ENCODE measurements at regions not wholly inside any gene's neighbourhood (a gene's known extent, or its start where the extent isn't known, plus 50 kb on each side); places are given as distances from the start of the nearest gene placed in this dataset.
A peak's percentile ranks its signal among the peaks of the same experiment; 100 is the strongest.

DNA sequence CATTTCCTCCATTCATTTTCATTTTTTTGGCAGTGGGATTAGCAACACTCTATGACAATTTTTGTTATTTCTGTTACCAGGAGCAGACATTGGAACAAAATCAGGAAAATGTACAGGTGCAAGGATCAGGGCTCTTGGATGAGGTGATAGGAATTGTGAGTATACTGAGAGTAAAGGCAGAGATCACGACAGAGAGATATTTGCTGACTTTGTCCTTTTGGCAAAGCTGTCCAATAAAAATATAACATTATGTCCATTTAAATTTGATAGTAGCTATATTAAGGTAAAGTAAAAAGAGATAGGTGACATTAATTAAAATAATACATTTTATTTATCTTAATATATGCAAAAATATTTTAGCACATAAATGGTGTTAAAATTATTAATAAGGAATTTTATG, 373.1 kb upstream of the GNPDA2 start:
- Histone ChIP-seq H3K36me3 (ENCODE audit: insufficient read depth, low read length) (no peaks in the 10 kb centered on the region), H3K4me3 (ENCODE audit: low read length) (no peak overlapping the region), H2AFZ (ENCODE audit: low read depth, low read length) (no peak overlapping the region), H3K4me1 (ENCODE audit: insufficient read depth, low read length) (peaks cover 12% of the 10 kb centered on the region), H3K9me3 (ENCODE audit: low read length) (no peaks in the 10 kb centered on the region), H3K27me3 (ENCODE audit: insufficient read depth, low read length) (no peaks in the 10 kb centered on the region)

DNA sequence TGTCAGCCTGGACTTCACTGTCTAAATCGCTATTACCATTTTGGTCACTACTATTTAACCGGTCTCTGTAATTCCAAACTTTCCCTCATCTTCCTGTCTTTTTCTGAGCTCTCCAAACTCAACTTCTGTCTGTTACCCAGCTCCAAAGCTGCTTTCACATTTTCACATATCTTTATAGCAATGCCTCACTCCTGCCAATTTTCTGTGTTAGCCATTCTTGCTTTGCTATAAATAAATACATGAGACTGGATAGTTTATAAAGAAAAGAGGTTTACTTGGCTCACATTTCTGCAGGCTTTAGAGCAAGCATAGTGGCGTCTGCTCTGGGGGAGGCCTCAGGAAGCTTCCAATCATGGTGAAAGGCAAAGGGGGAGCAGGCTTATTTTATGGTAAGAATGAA, 368.3 kb upstream of the GNPDA2 start:
- Histone ChIP-seq H3K4me1 (ENCODE audit: insufficient read depth, low read length) (no peaks in the 10 kb centered on the region), H3K4me3 (ENCODE audit: low read length) (no peak overlapping the region), H3K9me3 (ENCODE audit: low read length) (no peaks in the 10 kb centered on the region), H3K36me3 (ENCODE audit: insufficient read depth, low read length) (no peaks in the 10 kb centered on the region), H2AFZ (ENCODE audit: low read depth, low read length) (no peak overlapping the region), H3K27me3 (ENCODE audit: insufficient read depth, low read length) (no peaks in the 10 kb centered on the region)

DNA sequence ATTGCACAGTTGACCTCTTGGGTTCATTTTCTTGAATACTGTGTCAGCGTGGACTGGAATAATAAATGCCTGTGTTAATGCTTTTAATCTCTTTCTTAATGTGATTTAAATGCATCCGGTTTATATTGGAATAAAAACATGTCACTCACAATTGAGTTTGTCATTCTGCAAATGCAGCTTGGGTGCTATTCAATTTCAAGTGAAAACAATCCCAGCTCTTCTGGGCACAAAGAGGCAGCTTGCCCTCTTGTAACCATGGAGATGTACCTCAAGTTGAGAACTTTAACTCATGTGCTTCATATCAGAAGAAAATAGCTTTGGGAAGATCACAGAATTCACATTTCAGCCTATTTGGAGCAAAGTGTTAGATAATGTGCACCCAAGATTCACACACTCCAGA, 355.7 kb upstream of the GNPDA2 start:
- Histone ChIP-seq H3K9me3 (ENCODE audit: low read length) (no peaks in the 10 kb centered on the region), H3K4me3 (ENCODE audit: low read length) (no peak overlapping the region), H3K27me3 (ENCODE audit: insufficient read depth, low read length) (no peaks in the 10 kb centered on the region), H3K36me3 (ENCODE audit: insufficient read depth, low read length) (no peaks in the 10 kb centered on the region), H2AFZ (ENCODE audit: low read depth, low read length) (peak overlapping the region; percentile 51), H3K4me1 (ENCODE audit: insufficient read depth, low read length) (peaks cover 15% of the 10 kb centered on the region)

DNA sequence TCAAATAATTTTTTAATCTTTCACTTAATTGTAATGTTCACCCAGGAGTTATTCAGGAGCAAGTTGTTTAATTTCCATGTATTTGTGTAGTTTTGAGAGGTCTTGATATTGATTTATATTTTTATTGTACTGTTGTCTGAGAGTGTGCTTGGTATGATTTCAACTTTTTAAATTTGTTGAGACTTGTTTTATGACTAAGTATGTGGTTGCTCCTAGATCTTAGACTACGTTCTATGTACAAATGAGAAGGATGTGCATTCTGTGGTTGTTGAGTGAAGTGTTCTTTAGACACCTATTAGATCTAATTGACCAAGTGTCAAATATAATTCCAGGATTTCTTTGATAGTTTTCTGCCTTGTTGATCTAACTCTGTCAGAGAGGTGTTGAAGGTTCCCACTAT, 353.3 kb upstream of the GNPDA2 start:
- Histone ChIP-seq H3K9me3 (ENCODE audit: low read length) (no peaks in the 10 kb centered on the region), H3K27me3 (ENCODE audit: insufficient read depth, low read length) (no peaks in the 10 kb centered on the region), H3K4me3 (ENCODE audit: low read length) (no peak overlapping the region), H3K4me1 (ENCODE audit: insufficient read depth, low read length) (peaks cover 15% of the 10 kb centered on the region), H3K36me3 (ENCODE audit: insufficient read depth, low read length) (no peaks in the 10 kb centered on the region), H2AFZ (ENCODE audit: low read depth, low read length) (no peak overlapping the region)

DNA sequence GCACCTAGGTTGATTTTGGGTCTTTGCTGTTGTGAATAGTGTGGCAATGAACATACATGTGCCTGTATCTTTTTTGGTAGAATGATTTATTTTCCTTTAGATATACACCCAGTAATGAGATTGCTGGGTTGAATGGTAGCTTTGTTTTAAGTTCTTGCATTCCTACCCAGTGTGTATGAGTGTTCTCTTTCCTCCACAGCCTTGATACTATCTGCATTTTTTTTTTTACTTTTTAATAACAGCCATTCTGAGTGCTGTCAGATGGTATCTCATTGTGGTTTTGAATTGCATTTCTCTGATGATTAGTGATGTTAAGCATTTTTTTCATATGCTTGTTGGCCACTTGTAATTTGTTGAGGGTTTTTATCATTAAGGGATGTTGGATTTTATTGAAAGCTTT, 351.8 kb upstream of the GNPDA2 start:
- H3K36me3 ChIP-seq (ENCODE audit: insufficient read depth, low read length): no peaks in the 10 kb centered on the region
- no peak overlapping the region for H3K4me3 ChIP-seq (ENCODE audit: low read length)
- no peaks in the 10 kb centered on the region for H3K27me3 ChIP-seq (ENCODE audit: insufficient read depth, low read length)
- peaks cover 15% of the 10 kb centered on the region for H3K4me1 ChIP-seq (ENCODE audit: insufficient read depth, low read length)
- H3K9me3 ChIP-seq (ENCODE audit: low read length): no peaks in the 10 kb centered on the region
- no peak overlapping the region for H2AFZ ChIP-seq (ENCODE audit: low read depth, low read length)

DNA sequence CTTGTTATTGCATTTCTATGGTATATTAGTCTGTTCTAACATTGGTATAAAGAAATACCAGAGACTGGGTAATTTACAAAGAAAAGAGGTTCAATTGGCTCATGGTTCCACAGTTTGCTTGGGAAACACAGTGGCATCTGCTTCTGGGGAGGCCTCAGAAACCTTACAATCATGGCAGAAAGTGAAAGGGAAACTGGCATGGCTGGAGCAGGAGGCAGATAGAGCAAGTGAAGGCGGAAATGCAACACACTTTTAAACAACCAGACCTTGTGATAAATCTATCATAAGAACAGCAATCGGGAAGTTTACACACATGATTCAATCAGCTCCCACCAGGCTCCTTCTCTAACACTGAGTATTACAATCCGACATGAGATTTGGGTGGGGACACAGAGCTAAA, 346.6 kb upstream of the GNPDA2 start:
- Histone ChIP-seq H3K4me3 (ENCODE audit: low read length) (no peak overlapping the region), H3K36me3 (ENCODE audit: insufficient read depth, low read length) (no peaks in the 10 kb centered on the region), H2AFZ (ENCODE audit: low read depth, low read length) (no peak overlapping the region), H3K9me3 (ENCODE audit: low read length) (no peaks in the 10 kb centered on the region), H3K27me3 (ENCODE audit: insufficient read depth, low read length) (no peaks in the 10 kb centered on the region), H3K4me1 (ENCODE audit: insufficient read depth, low read length) (no peaks in the 10 kb centered on the region)

DNA sequence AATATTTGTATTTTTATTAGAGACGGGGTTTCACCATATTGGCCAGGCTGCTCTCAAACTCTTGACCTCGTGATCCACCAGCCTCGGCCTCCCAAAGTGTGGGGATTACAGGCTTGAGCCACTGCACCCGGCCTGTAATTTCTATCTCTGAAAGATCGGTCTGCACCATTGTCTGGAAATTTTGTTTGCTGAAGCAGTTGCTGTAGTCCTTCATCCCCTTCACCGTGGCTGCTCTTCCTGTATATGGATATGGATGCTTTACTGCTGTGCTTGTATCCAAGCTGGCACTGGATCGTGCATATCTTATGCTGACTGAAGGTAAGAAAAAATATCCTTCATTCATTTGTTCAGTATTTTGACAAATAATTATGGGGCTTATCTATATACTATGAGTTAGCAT, 338.4 kb upstream of the GNPDA2 start:
- H3K4me1 ChIP-seq (ENCODE audit: insufficient read depth, low read length): no peaks in the 10 kb centered on the region
- no peak overlapping the region for H3K4me3 ChIP-seq (ENCODE audit: low read length)
- H2AFZ ChIP-seq (ENCODE audit: low read depth, low read length): no peak overlapping the region
- H3K27me3 ChIP-seq (ENCODE audit: insufficient read depth, low read length): no peaks in the 10 kb centered on the region
- H3K9me3 ChIP-seq (ENCODE audit: low read length): no peaks in the 10 kb centered on the region
- no peaks in the 10 kb centered on the region for H3K36me3 ChIP-seq (ENCODE audit: insufficient read depth, low read length)

DNA sequence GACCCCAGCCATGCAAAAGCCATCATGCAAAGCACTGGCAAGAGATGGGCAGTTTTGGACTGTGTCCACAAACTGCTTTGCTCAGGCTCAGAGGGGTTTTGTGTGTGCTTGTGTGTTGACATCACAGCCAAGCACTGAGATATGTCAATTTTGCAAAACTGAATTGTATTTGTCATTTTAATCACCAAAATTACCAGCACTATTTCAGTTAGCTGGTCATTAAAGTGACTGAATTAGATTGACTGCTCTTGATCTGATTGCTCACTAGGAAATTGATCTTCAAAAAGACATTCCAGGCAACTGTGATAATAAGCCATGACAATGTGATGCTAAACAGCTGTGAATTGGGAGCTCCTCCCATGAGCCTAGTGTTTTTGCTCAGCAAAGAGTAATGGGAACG, 337.3 kb upstream of the GNPDA2 start:
- Histone ChIP-seq H3K9me3 (ENCODE audit: low read length) (no peaks in the 10 kb centered on the region), H3K27me3 (ENCODE audit: insufficient read depth, low read length) (no peaks in the 10 kb centered on the region), H3K4me1 (ENCODE audit: insufficient read depth, low read length) (no peaks in the 10 kb centered on the region), H2AFZ (ENCODE audit: low read depth, low read length) (no peak overlapping the region), H3K36me3 (ENCODE audit: insufficient read depth, low read length) (no peaks in the 10 kb centered on the region), H3K4me3 (ENCODE audit: low read length) (no peak overlapping the region)

DNA sequence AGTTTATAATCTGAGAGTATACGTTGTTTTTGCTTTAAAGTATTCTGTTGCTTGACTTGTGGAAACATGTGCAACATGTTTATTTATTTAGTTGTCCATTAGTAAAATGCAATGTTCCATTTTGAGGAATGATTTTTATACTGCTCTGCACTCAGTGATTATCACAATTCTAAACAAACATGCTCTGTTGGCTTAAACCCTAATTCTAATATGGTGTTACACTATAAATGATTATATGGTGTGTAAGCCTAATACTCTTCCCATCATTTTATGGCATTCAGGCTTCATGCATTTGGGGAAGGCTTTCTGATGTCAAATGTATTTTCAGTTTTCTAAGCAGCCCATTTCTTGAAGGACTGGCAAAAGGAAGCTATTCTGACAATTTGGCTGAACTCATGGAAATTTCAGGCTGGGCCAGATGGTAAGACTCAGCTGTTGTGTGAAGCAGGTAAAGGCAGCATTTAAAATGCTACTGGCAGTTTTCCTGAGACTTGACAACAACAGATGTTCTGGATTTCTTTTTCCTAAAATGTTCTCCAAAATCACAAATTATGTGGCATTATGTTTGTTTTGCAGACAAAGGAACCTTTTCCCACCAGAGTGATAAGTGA, 336.7 kb upstream of the GNPDA2 start:
- Histone ChIP-seq H3K36me3 (ENCODE audit: insufficient read depth, low read length) (no peaks in the 10 kb centered on the region), H3K4me1 (ENCODE audit: insufficient read depth, low read length) (no peaks in the 10 kb centered on the region), H3K27me3 (ENCODE audit: insufficient read depth, low read length) (no peaks in the 10 kb centered on the region), H2AFZ (ENCODE audit: low read depth, low read length) (no peak overlapping the region), H3K9me3 (ENCODE audit: low read length) (no peaks in the 10 kb centered on the region), H3K4me3 (ENCODE audit: low read length) (no peak overlapping the region)

DNA sequence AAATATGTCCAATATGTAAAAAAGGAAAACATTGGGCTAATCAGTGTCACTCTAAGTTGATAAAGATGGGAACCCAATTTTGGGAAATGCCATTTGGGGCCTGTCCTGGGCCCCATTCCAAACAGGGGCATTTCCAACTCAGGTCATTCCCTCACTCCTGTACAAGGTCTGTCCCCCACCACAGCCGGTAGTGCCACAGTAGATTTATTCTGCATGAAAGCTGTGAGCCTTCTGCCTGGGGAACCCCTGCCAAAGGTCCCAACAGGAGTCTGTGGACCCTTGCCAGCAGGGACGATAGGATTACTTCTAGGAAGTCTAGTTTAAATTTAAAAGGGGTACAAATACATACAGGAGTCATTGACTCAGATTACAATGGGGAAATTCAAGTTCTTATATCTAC, 317.6 kb upstream of the GNPDA2 start:
- Histone ChIP-seq H3K27me3 (ENCODE audit: insufficient read depth, low read length) (no peaks in the 10 kb centered on the region), H3K36me3 (ENCODE audit: insufficient read depth, low read length) (no peaks in the 10 kb centered on the region), H3K9me3 (ENCODE audit: low read length) (no peaks in the 10 kb centered on the region), H3K4me3 (ENCODE audit: low read length) (no peak overlapping the region), H2AFZ (ENCODE audit: low read depth, low read length) (no peak overlapping the region), H3K4me1 (ENCODE audit: insufficient read depth, low read length) (no peaks in the 10 kb centered on the region)

DNA sequence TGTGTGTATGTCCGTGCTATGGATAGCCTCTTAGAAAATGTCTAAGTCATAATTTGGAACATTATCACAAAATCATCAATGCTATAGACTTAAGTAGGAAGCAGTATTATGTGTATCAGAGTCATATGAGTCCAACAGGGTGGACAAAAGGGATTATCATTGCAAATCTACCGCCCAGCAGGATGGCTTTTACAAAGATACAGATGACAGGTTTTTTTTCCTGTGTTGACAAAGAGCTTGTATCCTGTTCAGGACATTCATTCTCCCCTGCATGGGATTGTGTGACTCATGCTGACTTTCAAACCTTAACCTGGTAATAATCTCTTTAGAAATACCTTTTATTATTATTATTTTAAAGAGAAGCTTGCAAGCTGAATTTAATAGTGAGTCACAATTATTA, 310.3 kb upstream of the GNPDA2 start:
- Histone ChIP-seq H2AFZ (ENCODE audit: low read depth, low read length) (no peak overlapping the region), H3K27me3 (ENCODE audit: insufficient read depth, low read length) (no peaks in the 10 kb centered on the region), H3K9me3 (ENCODE audit: low read length) (no peaks in the 10 kb centered on the region), H3K4me3 (ENCODE audit: low read length) (no peak overlapping the region), H3K36me3 (ENCODE audit: insufficient read depth, low read length) (no peaks in the 10 kb centered on the region), H3K4me1 (ENCODE audit: insufficient read depth, low read length) (peaks cover 23% of the 10 kb centered on the region)

DNA sequence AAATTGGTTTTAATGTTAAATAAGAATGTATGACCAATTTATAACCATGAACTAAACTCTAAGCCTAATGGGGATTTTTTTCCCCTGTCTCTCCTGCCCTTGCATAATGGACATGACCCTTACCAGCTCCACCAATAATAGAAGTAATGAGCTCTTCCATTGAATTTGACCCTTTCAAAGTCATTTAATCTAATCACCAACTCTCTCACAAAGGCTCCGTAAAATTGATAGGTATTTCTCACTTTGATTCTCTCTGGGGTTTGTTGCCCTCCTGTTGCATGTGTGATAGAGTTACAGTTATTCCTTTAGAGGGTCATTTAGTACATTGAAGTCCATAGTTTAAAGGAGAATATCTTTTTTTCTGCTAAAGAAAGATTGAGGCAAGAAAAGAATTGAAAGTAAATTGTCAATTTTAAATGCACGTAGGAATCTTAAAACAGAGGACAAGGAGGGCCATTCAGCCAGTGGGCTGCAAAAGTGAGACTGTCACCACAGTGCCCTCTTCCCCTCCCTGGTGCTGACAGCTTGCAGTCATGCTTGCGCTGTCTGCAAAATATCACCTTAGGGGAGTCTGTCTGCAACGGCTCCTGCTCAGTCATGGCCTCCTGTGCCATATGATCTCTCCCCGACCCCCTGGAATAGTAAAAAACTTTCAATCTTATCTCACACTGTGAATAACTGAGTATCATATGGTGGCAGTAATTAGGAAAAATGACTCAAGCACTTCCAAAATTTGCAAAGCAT, 307.5 kb upstream of the GNPDA2 start:
- Histone ChIP-seq H3K36me3 (ENCODE audit: insufficient read depth, low read length) (no peaks in the 10 kb centered on the region), H3K4me3 (ENCODE audit: low read length) (no peak overlapping the region), H3K27me3 (ENCODE audit: insufficient read depth, low read length) (no peaks in the 10 kb centered on the region), H2AFZ (ENCODE audit: low read depth, low read length) (no peak overlapping the region), H3K4me1 (ENCODE audit: insufficient read depth, low read length) (peaks cover 23% of the 10 kb centered on the region), H3K9me3 (ENCODE audit: low read length) (no peaks in the 10 kb centered on the region)

DNA sequence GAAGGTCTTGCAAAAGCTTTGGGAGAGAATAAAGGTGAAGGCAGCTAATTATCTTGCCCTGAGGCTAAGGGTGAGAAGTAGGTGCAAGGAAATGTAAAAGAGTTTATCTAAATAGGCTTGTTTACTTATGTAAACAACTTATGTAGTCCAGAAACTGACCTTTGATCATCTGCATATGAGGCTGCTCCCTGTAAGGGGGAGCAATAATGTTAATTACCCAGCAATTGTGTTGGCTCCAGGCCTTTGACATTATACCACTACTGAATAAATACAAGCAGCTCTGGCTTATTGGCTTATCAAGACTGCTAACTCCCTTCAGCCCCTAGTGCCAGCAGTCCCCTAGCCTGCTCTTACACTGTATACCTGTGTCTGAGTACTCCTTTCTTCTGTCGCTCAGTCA, 303.7 kb upstream of the GNPDA2 start:
- H3K4me3 ChIP-seq (ENCODE audit: low read length): no peak overlapping the region
- no peak overlapping the region for H2AFZ ChIP-seq (ENCODE audit: low read depth, low read length)
- no peaks in the 10 kb centered on the region for H3K9me3 ChIP-seq (ENCODE audit: low read length)
- H3K36me3 ChIP-seq (ENCODE audit: insufficient read depth, low read length): no peaks in the 10 kb centered on the region
- H3K27me3 ChIP-seq (ENCODE audit: insufficient read depth, low read length): no peaks in the 10 kb centered on the region
- H3K4me1 ChIP-seq (ENCODE audit: insufficient read depth, low read length): peaks cover 9% of the 10 kb centered on the region

DNA sequence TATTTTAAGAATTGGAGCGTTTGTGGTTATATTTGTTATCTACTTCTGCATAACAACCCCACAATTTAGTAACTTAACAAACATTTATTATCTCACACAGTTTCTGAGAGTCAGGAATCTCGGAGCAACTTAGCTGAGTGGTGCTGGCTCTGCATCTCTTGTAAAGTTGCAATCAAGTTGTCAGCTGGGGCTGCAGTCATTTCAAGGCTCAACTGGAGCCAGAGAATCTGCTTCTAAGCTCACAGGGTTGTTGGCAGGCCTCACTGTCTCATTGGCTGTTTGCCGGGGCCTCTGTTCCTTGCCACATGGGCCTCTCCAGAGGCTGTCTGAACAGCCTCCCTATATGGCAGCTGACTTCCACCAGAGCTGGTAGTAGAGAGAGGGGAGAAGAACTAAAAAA, 281.2 kb upstream of the GNPDA2 start:
- no peaks in the 10 kb centered on the region for H3K27me3 ChIP-seq (ENCODE audit: insufficient read depth, low read length)

More for the DNA sequence above, 281.2 kb upstream of the GNPDA2 start:
- Histone ChIP-seq H3K9me3 (ENCODE audit: low read length) (no peaks in the 10 kb centered on the region), H2AFZ (ENCODE audit: low read depth, low read length) (no peak overlapping the region), H3K4me3 (ENCODE audit: low read length) (no peak overlapping the region), H3K36me3 (ENCODE audit: insufficient read depth, low read length) (no peaks in the 10 kb centered on the region), H3K4me1 (ENCODE audit: insufficient read depth, low read length) (peaks cover 3% of the 10 kb centered on the region)
